ENCODE measurements at regions not wholly inside any gene's neighbourhood (a gene's known extent, or its start where the extent isn't known, plus 50 kb on each side); places are given as distances from the start of the nearest gene placed in this dataset.
"Not testable (repeated sequence)": the region's sequence is repeated elsewhere in the genome, so short reads cannot be mapped to it uniquely, and the experiment has no call there.

DNA sequence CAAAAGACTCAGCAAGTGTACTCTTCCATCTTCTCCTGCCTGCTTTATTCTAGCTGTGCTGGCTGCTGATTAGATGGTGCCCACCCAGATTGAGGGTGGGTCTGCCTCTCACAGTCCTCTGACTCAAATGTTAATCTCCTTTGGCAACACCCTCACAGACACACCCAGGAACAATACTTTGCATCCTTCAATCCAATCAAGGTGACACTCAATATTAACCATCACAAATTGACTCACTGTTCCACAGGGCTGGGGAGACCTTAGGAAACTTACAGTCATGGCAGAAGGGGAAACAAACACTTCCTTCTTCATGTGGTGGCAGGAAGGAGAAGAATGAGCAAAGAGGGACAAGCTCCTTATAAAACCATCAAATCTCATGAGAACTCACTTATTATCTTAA lies 94.9 kb upstream of the PLSCR5 start:
- TF ChIP-seq ARNT (IDR thresholded peaks at IDR 0.05); FOXM1 (IDR thresholded peaks at IDR 0.05; ENCODE audit: borderline replicate concordance); BHLHE40 (IDR thresholded peaks at IDR 0.05; ENCODE audit: borderline replicate concordance); SP1 (IDR thresholded peaks at IDR 0.05); LEF1 (IDR thresholded peaks at IDR 0.05; ENCODE audit: borderline replicate concordance): not testable (repeated sequence)

Data from HEK293T (cell line).